Adrenal gland (tissue), 9 donors: ENCODE measurements at regions not wholly inside any gene's neighbourhood (a gene's known extent, or its start where the extent isn't known, plus 50 kb on each side); places are given as distances from the start of the nearest gene placed in this dataset.

Source experiments
- DNase-seq, 7 donors: peaks; one replicate each; pipeline ENCODE4 v3.0.0-alpha.2; 2019 to 2020
- H3K27ac ChIP-seq, 5 donors: fragments of 200-600 bp; sonication (generic) in 4 of 5; 1 replicate in 3 of 5; 2 replicates in 2 of 5; pipeline versions ENCODE4 v1.5.1 to v1.8.0; 2016 to 2020; ENCODE audit warnings: mild to moderate bottlenecking in 1 of 5
- H3K27me3 ChIP-seq: fragments of 200-600 bp; 2 replicates; pipeline ENCODE4 v1.8.0; 2021
- H3K36me3 ChIP-seq, 2 donors: fragments of 200-600 bp; replicated peaks in 1 of 2; 1 replicate in 1 of 2; 2 replicates in 1 of 2; pipeline versions ENCODE4 v1.5.1 to v1.8.0; 2018 to 2022
- H3K4me1 ChIP-seq, 2 donors: fragments of 200-600 bp; replicated peaks in 1 of 2; 1 replicate in 1 of 2; 2 replicates in 1 of 2; pipeline versions ENCODE4 v1.5.1 to v1.8.0; 2018 to 2021
- H3K4me3 ChIP-seq, 4 donors: fragments of 200-600 bp; sonication (generic) in 3 of 4; one replicate each; pipeline ENCODE4 v1.5.1; 2016 to 2018
- H3K9me3 ChIP-seq, 3 donors: fragments of 200-600 bp; sonication (generic) in 1 of 3; replicated peaks in 1 of 3; 1 replicate in 2 of 3; 2 replicates in 1 of 3; pipeline versions ENCODE4 v1.5.1 to v1.8.0; 2016 to 2021
- CTCF ChIP-seq, 6 experiments: fragments of 450-650 bp in 4 of 6; fragments of 200-600 bp in 2 of 6; sonication (generic) in 1 of 6; IDR thresholded peaks; 1 replicate in 5 of 6; 2 replicates in 1 of 6; pipeline versions ENCODE4 v1.5.1 to v1.8.0; 2016 to 2021; ENCODE audit warnings: antibody characterized with exemption in 6 of 6, mild to moderate bottlenecking in 2 of 6, moderate library complexity in 1 of 6
- POLR2A ChIP-seq, 2 donors: fragments of 450-650 bp; IDR thresholded peaks; one replicate each; pipeline ENCODE4 v1.6.1; 2017; ENCODE audit warnings: antibody characterized with exemption in 2 of 2, mild to moderate bottlenecking in 2 of 2, moderate library complexity in 1 of 2
- WGBS, 4 donors: extraction: QIAGEN DNeasy Blood & Tissue Kit in 2 of 4; methylation state at CpG; one replicate each; pipeline versions ENCODE4 v1.1.5 to v1.1.7; 2013 to 2017; 5-methylcytosine and 5-hydroxymethylcytosine counted together
- intact Hi-C, 2 donors: fragments of 100-400 bp; cut with DNase I; formaldehyde crosslinking; loops; one replicate each; pipeline versions ENCODE4 v1.14.1 to v1.15.0; 2022 to 2023
- donor health status: healthy with polysubstance abuse.
- donor health status: Bipolar disorder and iron deficiency.
- donor health status: DM: yes; HTN: yes; CAD: no.
- donor health status: DM: no; HTN: no; CAD: no.
- donor health status: DM: no; HTN: no; CAD: no.

GRCh38 chr9:78393932-78394331 lies 97.0 kb downstream of the PSAT1 start:
- Histone ChIP-seq H3K9me3 (no peaks in the 10 kb centered on the region), H3K4me1 (no peaks in the 10 kb centered on the region), H3K4me3 (no peak overlapping the region), H3K27ac (no peak overlapping the region), H3K27me3 (no peaks in the 10 kb centered on the region), H3K36me3 (no peaks in the 10 kb centered on the region)
- 86 to 100% (median 92%) methylated on average over 2 of the region's 2 CpGs for WGBS, 4 donors
- no peak for DNase-seq
- intact Hi-C loops, result no loop called here
- no peak for TF ChIP-seq POLR2A (IDR thresholded peaks at IDR 0.05)
- no peak for TF ChIP-seq CTCF (IDR thresholded peaks at IDR 0.05)

DNA sequence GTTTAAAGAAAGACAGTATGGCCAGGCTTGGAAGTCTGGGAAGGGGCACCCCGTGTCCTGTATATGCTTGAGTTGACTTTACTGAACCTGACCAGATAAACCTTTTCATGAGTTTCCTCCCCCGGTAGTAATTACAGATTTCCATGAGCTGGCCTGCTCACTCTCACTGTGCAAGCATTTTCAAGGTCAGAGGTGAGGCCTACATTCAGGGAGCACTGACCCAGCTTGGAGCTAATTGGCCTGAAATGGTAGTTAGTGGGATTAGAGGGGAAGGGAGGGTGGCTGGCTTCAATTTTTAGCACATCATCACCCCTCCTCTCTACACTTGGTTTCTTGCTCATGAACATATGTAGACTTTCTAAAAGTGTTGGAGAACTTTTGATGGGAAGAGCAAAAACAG lies 99.2 kb downstream of the PSAT1 start:
- no peaks in the 10 kb centered on the region for H3K27me3 ChIP-seq
- intact Hi-C loops, result no loop called here

GRCh38 chr9:78397045-78397444 lies 100.1 kb downstream of the PSAT1 start:
- Histone ChIP-seq H3K36me3 (no peaks in the 10 kb centered on the region), H3K4me1 (no peaks in the 10 kb centered on the region), H3K9me3 (no peaks in the 10 kb centered on the region), H3K27ac (no peak overlapping the region), H3K27me3 (no peaks in the 10 kb centered on the region), H3K4me3 (no peak overlapping the region)
- TF ChIP-seq POLR2A (IDR thresholded peaks at IDR 0.05) (no peak), CTCF (IDR thresholded peaks at IDR 0.05) (no peak)
- intact Hi-C loops, result no loop called here
- 45 to 61% (median 50%) methylated on average over 5 of the region's 5 CpGs for WGBS, 4 donors
- no peak for DNase-seq

More for the DNA sequence above, 99.2 kb downstream of the PSAT1 start:
- H3K36me3 ChIP-seq, result no peaks in the 10 kb centered on the region
- H3K4me3 ChIP-seq, result no peak overlapping the region
- H3K4me1 ChIP-seq, result no peaks in the 10 kb centered on the region
- DNase-seq, result no peak
- H3K27ac ChIP-seq, result no peak overlapping the region
- H3K9me3 ChIP-seq, result no peaks in the 10 kb centered on the region
- TF ChIP-seq CTCF (IDR thresholded peaks at IDR 0.05) (no peak), POLR2A (IDR thresholded peaks at IDR 0.05) (no peak)
- WGBS, 4 donors, result 55 to 66% (median 63%) methylated on average over 2 of the region's 2 CpGs

GRCh38 chr9:78397454-78397853 lies 100.5 kb downstream of the PSAT1 start:
- WGBS, 4 donors, result 43 to 64% (median 59%) methylated on average over 5 of the region's 5 CpGs
- DNase-seq, result no peak

More at GRCh38 chr9:78397454-78397853, 100.5 kb downstream of the PSAT1 start:
- H3K27ac ChIP-seq, result no peak overlapping the region
- H3K36me3 ChIP-seq, result no peaks in the 10 kb centered on the region
- H3K4me1 ChIP-seq, result no peaks in the 10 kb centered on the region
- no peaks in the 10 kb centered on the region for H3K27me3 ChIP-seq
- H3K4me3 ChIP-seq, result no peak overlapping the region
- intact Hi-C loops, result no loop called here
- TF ChIP-seq POLR2A (IDR thresholded peaks at IDR 0.05) (no peak), CTCF (IDR thresholded peaks at IDR 0.05) (no peak)
- H3K9me3 ChIP-seq, result no peaks in the 10 kb centered on the region
